Dermis blood vessel endothelial cell (primary cell): ENCODE measurements at regions not wholly inside any gene's neighbourhood (a gene's known extent, or its start where the extent isn't known, plus 50 kb on each side); places are given as distances from the start of the nearest gene placed in this dataset.
A peak's percentile ranks its signal among the peaks of the same experiment; 100 is the strongest.

Experiments
- DNase-seq: peaks from one replicate; pipeline ENCODE4 v3.0.0; 2010

- no peak for DNase-seq
These were observed 616.9 kb upstream of the SLC8A1 start for GRCh38 chr2:41068740-41069139.

GRCh38 chr2:41078341-41078740 lies 626.5 kb upstream of the SLC8A1 start:
- no peak for DNase-seq

- DNase-seq, result no peak
These were observed 627.1 kb upstream of the SLC8A1 start for GRCh38 chr2:41079011-41079410.

- no peak for DNase-seq
These were observed 632.4 kb upstream of the SLC8A1 start for GRCh38 chr2:41084321-41084720.

GRCh38 chr2:41087946-41088345 lies 636.1 kb upstream of the SLC8A1 start:
- DNase-seq, result no peak

GRCh38 chr2:41101281-41101680 lies 649.4 kb upstream of the SLC8A1 start:
- DNase-seq, result no peak

GRCh38 chr2:41109744-41110143 lies 657.9 kb upstream of the SLC8A1 start:
- no peak for DNase-seq

GRCh38 chr2:41111836-41112627 lies 660.1 kb upstream of the SLC8A1 start:
- DNase-seq, result no peak

GRCh38 chr2:41116106-41116797 lies 664.4 kb upstream of the SLC8A1 start:
- DNase-seq, result no peak

GRCh38 chr2:41119489-41119888 lies 667.6 kb upstream of the SLC8A1 start:
- no peak for DNase-seq

- no peak for DNase-seq
These were observed 671.5 kb upstream of the SLC8A1 start for GRCh38 chr2:41123341-41123740.

GRCh38 chr2:41127351-41127750 lies 675.5 kb upstream of the SLC8A1 start:
- DNase-seq, result no peak

GRCh38 chr2:41129988-41130387 lies 678.1 kb upstream of the SLC8A1 start:
- DNase-seq, result no peak

GRCh38 chr2:41137031-41137430 lies 685.1 kb upstream of the SLC8A1 start:
- DNase-seq, result no peak

GRCh38 chr2:41141146-41141791 lies 689.4 kb upstream of the SLC8A1 start:
- no peak for DNase-seq

- DNase-seq, result no peak
These were observed 690.6 kb upstream of the SLC8A1 start for GRCh38 chr2:41142478-41142877.

- DNase-seq, result no peak
These were observed 693.2 kb upstream of the SLC8A1 start for GRCh38 chr2:41145066-41145465.

GRCh38 chr2:41149054-41149453 lies 697.2 kb upstream of the SLC8A1 start:
- DNase-seq, result no peak

- DNase-seq, result no peak
These were observed 699.9 kb upstream of the SLC8A1 start for GRCh38 chr2:41151746-41152145.

- DNase-seq, result no peak
These were observed 700.4 kb upstream of the SLC8A1 start for GRCh38 chr2:41152318-41152717.

- peak; percentile 2 for DNase-seq
These were observed 708.5 kb upstream of the SLC8A1 start for GRCh38 chr2:41160439-41160838.

- no peak for DNase-seq
These were observed 715.1 kb upstream of the SLC8A1 start for GRCh38 chr2:41167014-41167413.

GRCh38 chr2:41169744-41170143 lies 717.9 kb upstream of the SLC8A1 start:
- DNase-seq, result no peak

GRCh38 chr2:41170589-41170988 lies 718.7 kb upstream of the SLC8A1 start:
- DNase-seq, result no peak
